PFSK-1 (cell line): ENCODE measurements at regions not wholly inside any gene's neighbourhood (a gene's known extent, or its start where the extent isn't known, plus 50 kb on each side); places are given as distances from the start of the nearest gene placed in this dataset.

ENCODE experiments used
- FOXP2 ChIP-seq: optimal IDR thresholded peaks from 2 replicates; pipeline ENCODE3; 2011; ENCODE audit warnings: borderline replicate concordance, control low read depth, inconsistent platforms; ENCODE audit not compliant: insufficient read depth; ENCODE audit errors: extremely low read length, extremely low read depth
- POLR2AphosphoS5 ChIP-seq: IDR thresholded peaks from 2 replicates; pipeline ENCODE4 v1.6.1; 2012; ENCODE audit warnings: low read depth, mild to moderate bottlenecking, control low read depth, low read length, moderate library complexity
- SIN3A ChIP-seq: IDR thresholded peaks from 2 replicates; pipeline ENCODE4 v1.6.1; 2012; ENCODE audit warnings: mild to moderate bottlenecking, low read length, moderate library complexity, borderline replicate concordance; ENCODE audit not compliant: insufficient read depth
- TAF1 ChIP-seq: IDR thresholded peaks from 2 replicates; pipeline ENCODE4 v1.6.1; 2012; ENCODE audit warnings: low read length, control low read depth, borderline replicate concordance; ENCODE audit not compliant: insufficient read depth
- TF ChIP-seq, protein P1 (sequence below), 2 experiments: IDR thresholded peaks; 2 replicates each; pipeline versions ENCODE4 v1.6.1 to v1.8.0; 2011 to 2012; ENCODE audit warnings: low read depth in 2 of 2, low read length in 2 of 2, control low read depth in 1 of 2, inconsistent platforms in 1 of 2, mild to moderate bottlenecking in 1 of 2, moderate library complexity in 1 of 2; ENCODE audit not compliant: insufficient read depth in 1 of 2

DNA sequence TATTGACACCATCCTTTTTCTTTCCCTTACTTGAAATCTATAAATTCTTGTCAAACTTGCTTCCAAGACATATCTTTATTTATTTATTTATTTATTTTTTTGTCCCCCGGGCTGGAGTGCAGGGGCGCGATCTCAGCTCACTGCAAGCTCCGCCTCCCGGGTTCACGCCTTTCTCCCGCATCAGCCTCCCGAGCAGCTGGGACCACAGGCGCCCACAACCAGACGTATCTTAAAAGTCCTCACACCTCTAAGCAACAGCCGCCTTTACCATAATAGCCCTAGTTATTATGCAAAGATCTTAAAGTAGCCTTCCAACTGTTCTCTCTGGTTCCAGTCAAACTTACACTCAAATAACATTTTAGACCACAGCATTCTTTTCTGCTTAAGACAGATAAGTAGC, 657.0 kb upstream of the B3GAT1 start:
- no peak for TF ChIP-seq POLR2AphosphoS5
- no peak for TF ChIP-seq FOXP2
- no peak for TF ChIP-seq TAF1
- TF ChIP-seq SIN3A = no peak
- TF ChIP-seq, protein P1, sequence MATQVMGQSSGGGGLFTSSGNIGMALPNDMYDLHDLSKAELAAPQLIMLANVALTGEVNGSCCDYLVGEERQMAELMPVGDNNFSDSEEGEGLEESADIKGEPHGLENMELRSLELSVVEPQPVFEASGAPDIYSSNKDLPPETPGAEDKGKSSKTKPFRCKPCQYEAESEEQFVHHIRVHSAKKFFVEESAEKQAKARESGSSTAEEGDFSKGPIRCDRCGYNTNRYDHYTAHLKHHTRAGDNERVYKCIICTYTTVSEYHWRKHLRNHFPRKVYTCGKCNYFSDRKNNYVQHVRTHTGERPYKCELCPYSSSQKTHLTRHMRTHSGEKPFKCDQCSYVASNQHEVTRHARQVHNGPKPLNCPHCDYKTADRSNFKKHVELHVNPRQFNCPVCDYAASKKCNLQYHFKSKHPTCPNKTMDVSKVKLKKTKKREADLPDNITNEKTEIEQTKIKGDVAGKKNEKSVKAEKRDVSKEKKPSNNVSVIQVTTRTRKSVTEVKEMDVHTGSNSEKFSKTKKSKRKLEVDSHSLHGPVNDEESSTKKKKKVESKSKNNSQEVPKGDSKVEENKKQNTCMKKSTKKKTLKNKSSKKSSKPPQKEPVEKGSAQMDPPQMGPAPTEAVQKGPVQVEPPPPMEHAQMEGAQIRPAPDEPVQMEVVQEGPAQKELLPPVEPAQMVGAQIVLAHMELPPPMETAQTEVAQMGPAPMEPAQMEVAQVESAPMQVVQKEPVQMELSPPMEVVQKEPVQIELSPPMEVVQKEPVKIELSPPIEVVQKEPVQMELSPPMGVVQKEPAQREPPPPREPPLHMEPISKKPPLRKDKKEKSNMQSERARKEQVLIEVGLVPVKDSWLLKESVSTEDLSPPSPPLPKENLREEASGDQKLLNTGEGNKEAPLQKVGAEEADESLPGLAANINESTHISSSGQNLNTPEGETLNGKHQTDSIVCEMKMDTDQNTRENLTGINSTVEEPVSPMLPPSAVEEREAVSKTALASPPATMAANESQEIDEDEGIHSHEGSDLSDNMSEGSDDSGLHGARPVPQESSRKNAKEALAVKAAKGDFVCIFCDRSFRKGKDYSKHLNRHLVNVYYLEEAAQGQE (IDR thresholded peaks at IDR 0.05; ENCODE audit: insufficient read depth in 1 of 2, low read depth in 2 of 2, low read length in 2 of 2) = no peak

DNA sequence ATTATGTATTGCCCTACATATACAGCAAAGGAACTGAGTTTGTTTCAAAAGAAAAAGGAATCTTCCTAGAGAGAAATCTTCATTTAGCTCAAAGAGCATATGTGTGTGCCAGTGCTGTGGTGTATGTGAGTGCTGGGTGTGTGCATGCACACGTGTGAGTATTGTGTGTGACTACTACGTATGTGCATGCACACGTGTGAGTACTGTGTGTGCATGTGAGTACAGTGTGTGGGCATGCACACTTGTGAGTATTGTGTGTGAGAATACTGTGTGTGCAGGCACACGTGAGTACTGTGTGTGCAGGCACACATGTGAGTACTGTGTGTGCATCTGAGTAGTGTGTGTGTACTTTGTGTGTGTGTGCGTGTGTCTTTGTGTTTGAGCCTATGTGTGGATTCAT, 651.0 kb upstream of the B3GAT1 start:
- TF ChIP-seq FOXP2 (no peak), POLR2AphosphoS5 (no peak), SIN3A (no peak), TAF1 (no peak)
- TF ChIP-seq, protein P1 (IDR thresholded peaks at IDR 0.05; ENCODE audit: insufficient read depth in 1 of 2, low read depth in 2 of 2, low read length in 2 of 2) = no peak

DNA sequence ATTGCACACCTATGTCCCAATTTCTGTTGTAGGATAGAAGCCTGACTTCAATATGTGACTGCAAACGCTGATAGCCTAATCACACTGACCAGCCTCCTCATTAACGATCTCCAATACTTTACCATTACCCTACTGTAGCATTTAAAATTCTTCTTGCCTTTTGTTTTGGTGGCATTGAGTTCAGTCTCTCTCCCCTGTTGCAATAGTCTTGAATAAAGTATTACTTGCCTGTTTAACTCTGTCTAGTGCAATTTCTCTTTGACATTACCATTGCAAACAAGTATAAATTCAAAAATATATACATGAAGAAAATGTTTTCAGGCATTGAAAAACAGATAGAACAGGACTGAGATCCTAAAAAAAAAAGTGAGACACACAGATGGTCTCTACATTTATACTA, 649.1 kb upstream of the B3GAT1 start:
- TF ChIP-seq, protein P1 (IDR thresholded peaks at IDR 0.05; ENCODE audit: insufficient read depth in 1 of 2, low read depth in 2 of 2, low read length in 2 of 2) = no peak
- TF ChIP-seq TAF1 (no peak), POLR2AphosphoS5 (no peak), SIN3A (no peak), FOXP2 (no peak)

DNA sequence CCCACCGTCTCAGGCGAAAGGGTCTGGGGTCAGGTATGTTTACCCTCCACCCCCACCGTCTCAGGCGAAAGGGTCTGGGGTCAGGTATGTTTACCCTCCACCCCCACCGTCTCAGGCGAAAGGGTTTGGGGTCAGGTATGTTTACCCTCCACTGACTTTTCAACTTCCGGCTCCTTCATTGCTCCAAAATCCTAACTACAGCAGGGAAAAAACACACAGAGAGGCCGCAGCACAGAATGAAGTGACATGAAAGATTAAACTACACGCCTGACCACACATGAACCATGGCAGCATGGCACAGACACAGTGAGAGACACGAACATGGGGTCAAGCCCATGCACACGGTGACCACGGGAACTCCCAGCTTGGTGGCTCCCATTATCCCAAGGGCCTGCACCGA, 634.9 kb upstream of the B3GAT1 start:
- no peak for TF ChIP-seq FOXP2
- no peak for TF ChIP-seq TAF1
- no peak for TF ChIP-seq SIN3A
- TF ChIP-seq, protein P1 (IDR thresholded peaks at IDR 0.05; ENCODE audit: insufficient read depth in 1 of 2, low read depth in 2 of 2, low read length in 2 of 2) = no peak
- no peak for TF ChIP-seq POLR2AphosphoS5

DNA sequence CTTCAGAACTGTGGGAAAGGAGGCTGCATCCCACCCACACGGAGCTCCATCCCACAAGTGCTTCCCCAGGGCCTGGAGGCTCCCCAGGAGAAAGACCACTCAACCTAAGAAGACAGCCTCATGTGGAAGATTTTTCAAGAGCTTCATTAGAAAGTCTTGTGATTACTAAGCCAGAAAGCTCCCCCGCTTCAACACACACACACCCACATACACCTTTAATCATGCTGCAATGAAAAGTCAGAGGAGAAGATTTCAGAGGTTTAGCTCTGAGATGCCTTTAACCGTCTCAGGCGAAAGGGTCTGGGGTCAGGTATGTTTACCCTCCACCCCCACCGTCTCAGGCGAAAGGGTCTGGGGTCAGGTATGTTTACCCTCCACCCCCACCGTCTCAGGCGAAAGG, 634.5 kb upstream of the B3GAT1 start:
- TF ChIP-seq TAF1 = no peak
- TF ChIP-seq SIN3A = no peak
- no peak for TF ChIP-seq FOXP2
